HG02642 (cell line): ENCODE measurements at regions not wholly inside any gene's neighbourhood (a gene's known extent, or its start where the extent isn't known, plus 50 kb on each side); places are given as distances from the start of the nearest gene placed in this dataset.

Source experiments
- ATAC-seq: cut with Tn5 transposase; IDR thresholded peaks from one replicate; pipeline ENCODE4 v1.9.1; 2021; ENCODE audit warnings: mild to moderate bottlenecking; ENCODE audit not compliant: unreplicated experiment, poor library complexity

- ATAC-seq, result no peak
Measured at GRCh38 chr9:90948156-90948555, 146.5 kb downstream of the SYK start.

- no peak for ATAC-seq
Measured at GRCh38 chr9:90950600-90950999, 149.0 kb downstream of the SYK start.

DNA sequence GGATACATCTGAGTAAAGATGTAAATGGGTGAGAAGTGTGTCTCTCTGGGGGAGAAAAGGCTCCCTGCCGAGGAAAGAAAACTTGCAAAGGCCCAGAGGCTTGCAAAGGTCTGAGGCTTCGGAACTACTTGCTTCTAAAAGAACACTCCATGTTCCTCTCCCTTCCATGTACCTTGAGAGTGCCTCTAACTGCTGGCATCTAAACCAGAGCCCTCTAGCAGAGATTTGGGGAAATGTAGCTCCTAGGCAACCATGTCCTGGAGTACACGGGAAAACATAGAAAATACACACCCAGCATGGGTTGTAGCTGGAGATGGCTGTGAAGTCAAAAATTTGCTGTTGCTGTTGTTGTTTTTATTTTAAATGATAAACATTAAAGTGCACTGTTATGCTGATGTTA, 151.6 kb downstream of the SYK start:
- no peak for ATAC-seq

- no peak for ATAC-seq
Measured at GRCh38 chr9:90953805-90954204, 152.2 kb downstream of the SYK start.

GRCh38 chr9:90956026-90956810, 154.6 kb downstream of the SYK start:
- no peak for ATAC-seq

DNA sequence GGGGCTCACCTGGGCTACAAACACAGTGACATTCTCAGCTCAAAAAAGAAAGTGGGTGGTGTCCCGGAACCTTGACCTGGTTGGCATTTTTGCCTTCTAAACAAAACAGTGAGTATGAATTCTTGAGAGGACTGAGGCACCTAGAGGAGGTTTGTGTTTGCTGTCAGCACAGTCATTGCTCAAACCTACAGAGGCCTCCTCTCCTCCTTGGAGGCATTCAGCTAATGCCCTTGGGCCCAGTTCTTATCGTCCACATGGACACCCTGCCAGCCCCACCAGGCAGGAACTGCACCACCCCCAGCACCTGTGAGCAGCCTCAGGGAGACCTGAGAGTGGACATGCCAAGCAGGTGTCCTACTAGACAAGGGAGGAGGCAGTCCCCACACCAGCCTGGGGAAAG, 156.7 kb downstream of the SYK start:
- ATAC-seq, result no peak

- no peak for ATAC-seq
Measured at GRCh38 chr9:90960941-90961340, 159.3 kb downstream of the SYK start.

DNA sequence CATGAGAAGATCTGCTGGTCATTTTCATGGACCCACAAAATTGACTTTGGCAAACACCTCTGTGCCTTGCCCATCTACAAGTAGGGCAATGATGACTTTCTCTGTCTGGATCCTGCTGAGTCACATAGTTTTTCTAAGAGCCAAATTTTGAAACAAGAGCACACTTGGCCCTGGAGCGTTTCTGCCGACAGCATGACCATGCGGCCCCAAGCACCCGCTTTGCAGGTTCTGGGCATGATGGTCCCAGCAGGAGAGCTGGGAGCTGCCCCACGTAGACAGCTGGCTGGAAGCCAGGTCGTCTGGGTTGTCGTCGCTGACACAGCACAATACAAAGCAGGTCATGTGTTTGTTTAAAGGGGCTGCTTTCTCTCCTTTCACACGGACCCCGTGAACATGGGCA, 159.8 kb downstream of the SYK start:
- no peak for ATAC-seq

GRCh38 chr9:90964101-90965020, 162.7 kb downstream of the SYK start:
- no peak for ATAC-seq

GRCh38 chr9:90965226-90966030, 163.8 kb downstream of the SYK start:
- no peak for ATAC-seq

DNA sequence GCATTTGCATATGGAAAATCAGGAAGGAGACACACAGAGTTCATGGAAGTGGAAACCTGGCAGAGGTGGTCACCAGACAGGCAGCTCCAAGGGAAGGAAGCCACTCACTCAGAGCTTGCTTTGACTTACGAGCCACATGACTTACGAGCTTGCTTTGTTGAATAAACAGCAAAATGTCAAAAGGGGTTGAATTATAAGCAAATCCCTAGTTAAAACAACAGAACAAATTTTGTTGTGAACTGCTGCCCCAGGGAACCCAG, 164.3 kb downstream of the SYK start:
- ATAC-seq, result no peak

GRCh38 chr9:90966480-90967144, 165.0 kb downstream of the SYK start:
- no peak for ATAC-seq

DNA sequence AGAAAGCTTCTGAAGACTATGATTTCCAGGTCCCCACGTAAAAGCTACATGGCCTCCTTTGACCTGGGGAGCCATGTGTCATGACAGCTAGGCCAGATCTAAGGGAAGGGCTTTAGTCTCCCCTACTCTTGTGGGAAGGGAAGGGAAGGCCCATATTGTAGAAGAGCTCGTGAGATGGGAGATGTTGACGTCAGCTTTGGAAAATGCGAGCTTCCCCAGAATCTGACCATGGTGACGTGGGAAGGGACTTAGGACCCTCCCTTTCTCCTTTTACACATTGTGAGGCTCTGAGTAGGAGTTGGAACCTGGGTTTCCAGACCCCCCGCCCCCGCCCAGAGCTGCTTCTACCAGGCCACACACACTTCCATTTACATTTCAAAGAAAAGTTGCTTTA, 165.5 kb downstream of the SYK start:
- no peak for ATAC-seq

- no peak for ATAC-seq
Measured at GRCh38 chr9:90969021-90969675, 167.5 kb downstream of the SYK start.

DNA sequence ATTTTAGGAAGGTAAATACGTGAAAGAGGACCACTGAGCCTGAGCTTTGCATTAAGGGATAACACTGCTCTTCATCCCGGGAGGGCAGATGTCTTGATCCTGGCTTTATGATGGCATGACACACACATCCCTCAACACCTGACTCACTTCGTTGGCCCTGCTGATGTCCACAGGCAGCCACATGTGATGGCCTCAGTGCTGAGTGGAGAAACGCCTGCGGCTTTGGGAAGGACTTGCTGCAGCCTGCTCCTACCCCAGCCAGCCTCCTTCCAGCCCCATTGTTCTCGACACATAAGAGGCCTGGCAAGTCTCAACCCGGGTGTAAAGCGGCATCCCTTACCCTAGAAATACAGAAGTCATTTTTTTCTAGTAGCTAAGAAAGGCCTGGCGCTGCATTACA, 169.0 kb downstream of the SYK start:
- ATAC-seq, result no peak

DNA sequence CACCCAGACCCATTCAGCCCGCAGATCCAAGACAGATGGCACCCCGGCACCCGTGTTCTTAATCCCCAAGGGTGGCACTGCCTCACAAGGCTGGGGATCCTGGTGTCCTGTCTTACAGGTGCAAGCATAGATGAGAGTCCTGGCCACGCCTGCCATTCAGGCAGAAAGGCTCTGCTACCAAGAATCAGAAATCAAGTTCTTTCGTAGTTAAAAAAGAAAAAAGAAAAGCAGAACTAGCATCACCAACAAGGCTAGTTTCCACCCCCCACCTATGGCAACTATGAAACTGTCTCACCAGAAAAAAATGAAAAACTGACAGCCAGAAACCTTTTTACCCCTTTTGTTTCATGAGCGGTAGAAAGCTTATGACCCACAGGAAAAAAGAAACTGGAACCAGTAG, 170.4 kb downstream of the SYK start:
- ATAC-seq, result no peak

GRCh38 chr9:90974016-90974415, 172.4 kb downstream of the SYK start:
- no peak for ATAC-seq

DNA sequence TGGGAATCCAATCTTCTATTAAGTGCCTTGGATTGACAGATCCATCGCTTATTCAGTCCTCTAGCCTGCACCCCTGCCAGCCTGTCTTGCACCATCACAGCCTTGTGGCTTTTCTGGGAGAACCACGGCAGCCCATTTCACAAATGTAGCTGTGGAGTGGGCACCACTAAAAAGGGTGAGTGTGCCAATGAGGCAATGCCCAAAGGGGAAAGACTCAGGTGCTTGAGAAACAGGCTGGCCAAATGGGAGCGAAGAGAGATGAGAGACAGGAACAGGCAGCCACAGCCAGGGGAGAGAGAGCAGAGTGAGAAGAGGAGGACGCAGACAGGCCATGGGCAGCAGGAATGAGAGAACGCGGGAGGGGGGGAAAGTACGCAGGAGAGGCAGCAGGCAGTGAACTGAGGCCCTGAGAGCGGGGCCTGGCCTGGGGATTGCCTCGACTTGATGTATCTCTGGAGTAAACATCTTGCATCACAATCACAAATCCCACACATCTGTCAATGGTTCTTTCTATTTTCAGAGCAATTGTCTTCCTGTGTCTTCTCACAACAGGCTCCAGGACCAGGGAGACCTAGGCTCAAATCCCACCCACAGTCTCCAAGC, 173.1 kb downstream of the SYK start:
- ATAC-seq, result no peak

DNA sequence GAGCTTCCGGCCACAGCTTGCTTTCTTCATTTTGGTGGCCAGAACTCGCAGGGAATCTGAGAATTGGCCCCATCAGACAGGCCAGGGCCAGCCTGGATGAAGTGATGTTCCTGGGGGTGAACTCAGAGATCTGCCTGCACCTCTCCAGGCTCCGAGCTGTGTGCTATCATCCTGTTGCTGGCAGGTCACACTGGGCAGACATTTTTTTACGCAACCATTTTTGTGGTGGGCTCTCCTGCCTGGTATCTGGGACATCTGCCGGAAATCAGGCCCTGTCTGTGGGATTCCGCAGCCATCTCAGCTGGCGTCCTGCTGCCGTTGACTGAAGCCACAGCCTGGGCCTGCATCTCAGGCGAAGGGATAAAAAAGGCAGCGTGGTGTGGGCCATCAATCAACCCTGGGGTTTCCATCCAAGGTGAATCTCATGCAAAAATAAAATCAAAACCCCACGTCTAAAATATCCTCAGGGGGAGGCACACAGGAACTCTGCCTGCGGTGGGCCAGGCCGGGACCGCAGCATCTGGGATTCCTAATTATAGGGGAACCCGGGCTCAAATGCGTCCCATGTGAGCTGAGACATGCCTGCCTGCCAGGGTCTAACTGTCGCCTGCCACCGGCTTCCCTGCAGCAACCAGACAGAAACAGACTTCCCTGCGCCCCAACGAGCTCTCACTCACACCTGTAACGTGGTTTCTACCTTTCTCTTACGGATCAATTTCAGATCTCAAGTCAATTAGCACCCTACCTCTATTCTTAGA, 174.3 kb downstream of the SYK start:
- no peak for ATAC-seq
